HepG2 (cell line): ENCODE measurements at regions not wholly inside any gene's neighbourhood (a gene's known extent, or its start where the extent isn't known, plus 50 kb on each side); places are given as distances from the start of the nearest gene placed in this dataset.

Experiments used
- ATAC-seq: fragments of 200-7000 bp; cut with Tn5 transposase; 3 replicates; pipeline ENCODE4 v1.9.1; 2020; ENCODE audit warnings: mild to moderate bottlenecking, moderate library complexity
- BruUV-seq: library from RNA; stranded (reverse); fragments of 400-500 nt; replicated peaks from 2 replicates; lab custom pipeline; 2021; lab: Mats Ljungman, UMichigan
- CTCF ChIA-PET: fragments of 300-600 bp; formaldehyde crosslinking; extraction: SDS; loops from one replicate; lab custom pipeline; 2021; ENCODE audit warnings: low total read pairs, inconsistent platforms, low intra/inter-chr PET ratio; lab: Yijun Ruan, JAX
- POLR2A ChIA-PET: fragments of 350-600 bp; sonication (Branson Sonifier 250); formaldehyde crosslinking; loops from one replicate; lab custom pipeline; 2020; ENCODE audit warnings: antibody characterized with exemption, inconsistent platforms; lab: Yijun Ruan, JAX
- DNase-seq: peaks from one replicate; pipeline ENCODE4 v3.0.0-alpha.2; 2015; ENCODE audit warnings: low spot score
- FAIRE-seq: peaks from 3 replicates; lab custom pipeline; 2011; peaks lifted over from hg19 to GRCh38; lab: Jason Lieb, UNC
- H2AFZ ChIP-seq: one replicate; pipeline ENCODE4 v1.6.1; 2011; ENCODE audit warnings: low read length, inconsistent platforms
- H3K27ac ChIP-seq: fragments of 300-600 bp; 3 replicates; pipeline ENCODE4 v1.8.0; 2011; ENCODE audit warnings: mixed run types, mild to moderate bottlenecking, mixed read lengths, low read length, inconsistent platforms; ENCODE audit not compliant: insufficient read depth; ENCODE audit errors: extremely low read length
- H3K27me3 ChIP-seq, 2 experiments: fragments of 200-600 bp in 1 of 2; 2 replicates in 1 of 2; 3 replicates in 1 of 2; pipeline versions ENCODE4 v1.6.0 to v1.8.0; 2011; ENCODE audit warnings: low read length in 2 of 2, mild to moderate bottlenecking in 2 of 2, moderate library complexity in 2 of 2, inconsistent platforms in 1 of 2; ENCODE audit not compliant: insufficient read depth in 2 of 2, control insufficient read depth in 1 of 2
- H3K36me3 ChIP-seq, 2 experiments: fragments of 200-600 bp in 1 of 2; replicated peaks in 1 of 2; 2 replicates in 1 of 2; 3 replicates in 1 of 2; pipeline versions ENCODE4 v1.5.1 to v1.8.0; 2011; ENCODE audit warnings: low read length in 2 of 2, inconsistent platforms in 1 of 2; ENCODE audit not compliant: insufficient read depth in 2 of 2, control insufficient read depth in 1 of 2
- H3K4me1 ChIP-seq: 2 replicates; pipeline ENCODE4 v1.5.1; 2012; ENCODE audit warnings: low read length, inconsistent platforms; ENCODE audit not compliant: insufficient read depth
- H3K4me2 ChIP-seq: 2 replicates; pipeline ENCODE4 v1.6.0; 2011; ENCODE audit warnings: low read depth, low read length, inconsistent platforms
- H3K4me3 ChIP-seq, 3 experiments: fragments of 200-600 bp in 1 of 3; sonication (generic), shearing (Covaris generic) in 1 of 3; replicated peaks in 1 of 3; 2 replicates each; pipeline ENCODE4 v1.5.1; 2011 to 2016; ENCODE audit warnings: low read length in 3 of 3, inconsistent platforms in 2 of 3, low read depth in 2 of 3, mild to moderate bottlenecking in 2 of 3, control low read depth in 1 of 3, mixed read lengths in 1 of 3; ENCODE audit not compliant: insufficient read depth in 1 of 3
- H3K79me2 ChIP-seq: one replicate; pipeline ENCODE4 v1.6.1; 2011; ENCODE audit warnings: low read length, inconsistent platforms; ENCODE audit not compliant: insufficient read depth
- H3K9ac ChIP-seq: 2 replicates; pipeline ENCODE4 v1.6.0; 2011; ENCODE audit warnings: mild to moderate bottlenecking, low read depth, low read length, inconsistent platforms; ENCODE audit not compliant: insufficient read depth
- H3K9me3 ChIP-seq: 2 replicates; pipeline ENCODE4 v1.5.1; 2012; ENCODE audit warnings: mild to moderate bottlenecking, low read length
- H4K20me1 ChIP-seq: 2 replicates; pipeline ENCODE4 v1.6.0; 2011; ENCODE audit warnings: inconsistent platforms, mild to moderate bottlenecking, low read length, moderate library complexity; ENCODE audit not compliant: insufficient read depth
- ATF1 ChIP-seq: IDR thresholded peaks from 2 replicates; pipeline ENCODE4 v1.6.1; 2016; ENCODE audit warnings: mild to moderate bottlenecking, control low read depth
- BRCA1 ChIP-seq: sonication (generic); formaldehyde crosslinking; IDR thresholded peaks from 2 replicates; pipeline ENCODE4 v1.4.0; 2020; ENCODE audit warnings: missing genetic modification reagents
- GFI1 ChIP-seq: sonication (generic); formaldehyde crosslinking; IDR thresholded peaks from 2 replicates; pipeline ENCODE4 v1.5.0; 2020; ENCODE audit warnings: missing genetic modification reagents, mild to moderate bottlenecking, borderline replicate concordance
- GPN1 ChIP-seq: sonication (generic); formaldehyde crosslinking; IDR thresholded peaks from 2 replicates; pipeline ENCODE4 v1.5.1; 2020; ENCODE audit warnings: missing genetic modification reagents, borderline replicate concordance
- IKZF1 ChIP-seq: fragments of 450-650 bp; IDR thresholded peaks from 2 replicates; pipeline ENCODE4 v1.7.1; 2016
- JUNB ChIP-seq: sonication (generic); formaldehyde crosslinking; IDR thresholded peaks from 2 replicates; pipeline ENCODE4 v1.8.0; 2022; ENCODE audit warnings: missing genetic modification reagents, mild to moderate bottlenecking, borderline replicate concordance
- NAIF1 ChIP-seq: sonication (generic); formaldehyde crosslinking; IDR thresholded peaks from 2 replicates; pipeline ENCODE4 v1.5.0; 2020; ENCODE audit warnings: mild to moderate bottlenecking, missing genetic modification reagents, borderline replicate concordance
- NR2F1 ChIP-seq, 2 experiments: fragments of 450-650 bp in 1 of 2; formaldehyde crosslinking in 1 of 2; IDR thresholded peaks; 2 replicates each; pipeline versions ENCODE4 v1.5.0 to v1.6.1; 2016 to 2020; ENCODE audit warnings: mild to moderate bottlenecking in 1 of 2, missing compliant biosample characterization in 1 of 2, missing genetic modification reagents in 1 of 2, moderate library complexity in 1 of 2
- NRL ChIP-seq: sonication (generic); formaldehyde crosslinking; IDR thresholded peaks from 2 replicates; pipeline ENCODE4 v1.5.0; 2020; ENCODE audit warnings: missing genetic modification reagents, mild to moderate bottlenecking, moderate library complexity, borderline replicate concordance
- RFX3 ChIP-seq: IDR thresholded peaks from 2 replicates; pipeline ENCODE4 v1.6.1; 2016; ENCODE audit warnings: missing biosample characterization, missing genetic modification reagents
- SMAD9 ChIP-seq: sonication (generic); formaldehyde crosslinking; IDR thresholded peaks from 2 replicates; pipeline ENCODE4 v1.5.1; 2020; ENCODE audit warnings: mild to moderate bottlenecking, missing genetic modification reagents
- ZMYM4 ChIP-seq: sonication (generic); formaldehyde crosslinking; IDR thresholded peaks from 2 replicates; pipeline ENCODE4 v1.8.1; 2023; ENCODE audit warnings: mild to moderate bottlenecking, missing genetic modification reagents
- ZNF101 ChIP-seq: sonication (generic); formaldehyde crosslinking; IDR thresholded peaks from 2 replicates; pipeline ENCODE4 v1.4.0; 2020; ENCODE audit warnings: mild to moderate bottlenecking, low read depth, missing genetic modification reagents, borderline replicate concordance
- ZNF160 ChIP-seq: sonication (generic); formaldehyde crosslinking; IDR thresholded peaks from 2 replicates; pipeline ENCODE4 v1.8.0; 2022; ENCODE audit warnings: mild to moderate bottlenecking, inconsistent platforms, missing genetic modification reagents
- ZNF549 ChIP-seq: sonication (generic); formaldehyde crosslinking; IDR thresholded peaks from 2 replicates; pipeline ENCODE4 v1.5.0; 2020; ENCODE audit warnings: missing genetic modification reagents
- ZNF629 ChIP-seq: sonication (generic); formaldehyde crosslinking; conservative IDR thresholded peaks from 2 replicates; pipeline ENCODE4 v1.5.0; 2020; ENCODE audit warnings: missing genetic modification reagents
- WGBS: methylation state at CpG from one replicate; pipeline ENCODE4 v1.1.6; 2017; ENCODE audit warnings: low lambda C conversion rate; 5-methylcytosine and 5-hydroxymethylcytosine counted together
- in situ Hi-C: cut with HindIII; loops from 2 replicates; pipeline ENCODE4 v1.10.0; 2017; ENCODE audit warnings: low pct_unique_long_range_greater_than_20kb; ENCODE audit not compliant: extremely low pct_ligation_motif_present
- intact Hi-C: fragments of 100-400 bp; cut with micrococcal nuclease; formaldehyde crosslinking; loops from one replicate; pipeline ENCODE4 v1.10.0; 2022; ENCODE audit not compliant: unreplicated experiment

GRCh38 chr18:10193444-10193843, 261.0 kb upstream of the APCDD1 start:
- no peaks in the 10 kb centered on the region for H3K9me3 ChIP-seq
- no peak for FAIRE-seq
- TF ChIP-seq JUNB (CRISPR knock-in tag) (no peak), RFX3 (CRISPR knock-in tag) (no peak), IKZF1 (no peak), ZMYM4 (CRISPR knock-in tag) (no peak), GPN1 (CRISPR knock-in tag) (no peak), ZNF549 (CRISPR knock-in tag) (no peak), NR2F1 (CRISPR knock-in tag; IDR thresholded peaks at IDR 0.05) (no peak), SMAD9 (CRISPR knock-in tag) (no peak), ZNF629 (CRISPR knock-in tag) (no peak), ZNF160 (CRISPR knock-in tag) (no peak), ZNF101 (CRISPR knock-in tag) (no peak), ATF1 (CRISPR knock-in tag) (no peak), NRL (CRISPR knock-in tag) (no peak), NAIF1 (CRISPR knock-in tag) (no peak), GFI1 (CRISPR knock-in tag) (no peak), BRCA1 (CRISPR knock-in tag) (no peak)
- TF ChIP-seq, all 625 proteins: peak for 0
- POLR2A ChIA-PET, result no interaction called here
- Histone ChIP-seq H3K4me3 (no peak overlapping the region), H3K4me2 (no peak overlapping the region), H3K27ac (no peak overlapping the region), H2AFZ (no peak overlapping the region), H3K9ac (no peak overlapping the region), H3K27me3 (no peaks in the 10 kb centered on the region), H4K20me1 (no peaks in the 10 kb centered on the region), H3K36me3 (no peaks in the 10 kb centered on the region), H3K79me2 (no peaks in the 10 kb centered on the region), H3K4me1 (no peaks in the 10 kb centered on the region)
- 53% methylated on average over 3 of the region's 3 CpGs for WGBS
- ATAC-seq (no peak), DNase-seq (no peak)
- intact Hi-C loops, result no loop called here
- CTCF ChIA-PET, result no interaction called here
- BruUV-seq, result no TSS peak
- in situ Hi-C loops, result no loop called here
